CD14-positive monocyte (primary cell): ENCODE measurements at regions not wholly inside any gene's neighbourhood (a gene's known extent, or its start where the extent isn't known, plus 50 kb on each side); places are given as distances from the start of the nearest gene placed in this dataset.

Experiments used
- DNase-seq, 3 donors: peaks; one replicate each; pipeline ENCODE4 v3.0.0-alpha.2; 2011 to 2022
- H2AFZ ChIP-seq: 2 replicates; pipeline ENCODE4 v1.6.0; 2012; ENCODE audit warnings: mild to moderate bottlenecking, low read depth, low read length, inconsistent platforms; ENCODE audit not compliant: insufficient read depth, poor library complexity, severe bottlenecking
- H3K27ac ChIP-seq, 2 donors: 1 replicate in 1 of 2; 2 replicates in 1 of 2; pipeline ENCODE4 v1.5.1; 2012 to 2013; ENCODE audit warnings: low read length in 2 of 2, control low read depth in 1 of 2, inconsistent platforms in 1 of 2, low read depth in 1 of 2, mild to moderate bottlenecking in 1 of 2
- H3K27me3 ChIP-seq, 2 donors: one replicate each; pipeline versions ENCODE4 v1.6.0 to v1.6.1; 2011 to 2013; ENCODE audit warnings: low read length in 2 of 2; ENCODE audit not compliant: control insufficient read depth in 2 of 2, insufficient read depth in 2 of 2
- H3K36me3 ChIP-seq, 2 donors: replicated peaks in 1 of 2; 1 replicate in 1 of 2; 2 replicates in 1 of 2; pipeline versions ENCODE4 v1.5.1 to v1.6.1; 2012 to 2013; ENCODE audit warnings: low read length in 2 of 2, control low read depth in 1 of 2, inconsistent platforms in 1 of 2, mild to moderate bottlenecking in 1 of 2; ENCODE audit not compliant: insufficient read depth in 2 of 2, control insufficient read depth in 1 of 2
- H3K4me1 ChIP-seq, 2 donors: 1 replicate in 1 of 2; 2 replicates in 1 of 2; pipeline versions ENCODE4 v1.5.1 to v1.6.1; 2012 to 2013; ENCODE audit warnings: low read length in 2 of 2, control low read depth in 1 of 2, inconsistent platforms in 1 of 2, mild to moderate bottlenecking in 1 of 2, moderate library complexity in 1 of 2; ENCODE audit not compliant: insufficient read depth in 2 of 2, control insufficient read depth in 1 of 2
- H3K4me2 ChIP-seq: replicated peaks from 2 replicates; pipeline ENCODE3; 2012; ENCODE audit warnings: low read length, moderate library complexity, mild to moderate bottlenecking; ENCODE audit not compliant: poor library complexity, severe bottlenecking; ENCODE audit errors: extremely low read depth
- H3K4me3 ChIP-seq, 3 experiments: fragments of 200-600 bp in 1 of 3; sonication (generic) in 1 of 3; replicated peaks in 1 of 3; 1 replicate in 2 of 3; 2 replicates in 1 of 3; pipeline ENCODE4 v1.5.1; 2011 to 2013; ENCODE audit warnings: low read length in 3 of 3, mild to moderate bottlenecking in 3 of 3, control low read depth in 2 of 3, low read depth in 2 of 3, inconsistent platforms in 1 of 3, moderate library complexity in 1 of 3
- H3K79me2 ChIP-seq: 2 replicates; pipeline ENCODE4 v1.6.0; 2012; ENCODE audit warnings: mild to moderate bottlenecking, control low read depth, inconsistent platforms, low read length, moderate library complexity; ENCODE audit not compliant: insufficient read depth
- H3K9ac ChIP-seq: 2 replicates; pipeline ENCODE4 v1.6.0; 2017; ENCODE audit warnings: low read length, mild to moderate bottlenecking; ENCODE audit not compliant: insufficient read depth, poor library complexity, severe bottlenecking
- H3K9me3 ChIP-seq, 2 donors: replicated peaks in 1 of 2; 1 replicate in 1 of 2; 2 replicates in 1 of 2; pipeline versions ENCODE4 v1.5.1 to v1.6.1; 2012 to 2013; ENCODE audit warnings: low read length in 2 of 2, control low read depth in 1 of 2; ENCODE audit not compliant: control insufficient read depth in 1 of 2, insufficient read depth in 1 of 2
- H4K20me1 ChIP-seq: 2 replicates; pipeline ENCODE4 v1.6.0; 2012; ENCODE audit warnings: mild to moderate bottlenecking, low read length, control low read depth, moderate library complexity; ENCODE audit not compliant: insufficient read depth
- H3K27ac Mint-ChIP-seq, 7 donors: one replicate each; pipeline ENCODE4 v1.8.0; 2020; ENCODE audit warnings: mild to moderate bottlenecking in 7 of 7, mixed read lengths in 7 of 7, moderate library complexity in 6 of 7, inconsistent platforms in 2 of 7
- H3K27me3 Mint-ChIP-seq, 3 donors: one replicate each; pipeline ENCODE4 v1.8.0; 2021 to 2022; ENCODE audit warnings: low read depth in 3 of 3, mild to moderate bottlenecking in 3 of 3, mixed read lengths in 3 of 3, moderate library complexity in 3 of 3, inconsistent platforms in 1 of 3
- H3K36me3 Mint-ChIP-seq, 2 donors: one replicate each; pipeline ENCODE4 v1.8.0; 2020; ENCODE audit warnings: mixed read lengths in 2 of 2, inconsistent platforms in 1 of 2, mild to moderate bottlenecking in 1 of 2
- H3K4me1 Mint-ChIP-seq: one replicate; pipeline ENCODE4 v1.8.0; 2020; ENCODE audit warnings: mild to moderate bottlenecking, mixed read lengths
- H3K4me3 Mint-ChIP-seq, 2 donors: one replicate each; pipeline ENCODE4 v1.8.0; 2020; ENCODE audit warnings: mild to moderate bottlenecking in 2 of 2, mixed read lengths in 2 of 2, moderate library complexity in 1 of 2
- H3K9me3 Mint-ChIP-seq, 7 donors: one replicate each; pipeline ENCODE4 v1.8.0; 2020 to 2022; ENCODE audit warnings: mixed read lengths in 7 of 7, mild to moderate bottlenecking in 6 of 7, moderate library complexity in 6 of 7, inconsistent platforms in 2 of 7
- WGBS: methylation state at CpG from one replicate; pipeline ENCODE4 v1.1.5; 2013; ENCODE audit warnings: missing lambda C conversion rate; ENCODE audit not compliant: insufficient coverage; 5-methylcytosine and 5-hydroxymethylcytosine counted together
- intact Hi-C, 2 donors: fragments of 100-400 bp; cut with micrococcal nuclease; formaldehyde crosslinking; loops; one replicate each; pipeline versions ENCODE4 v1.15.0 to v1.15.1; 2023
- TF ChIP-seq, protein P1 (sequence below): fragments of 200-600 bp; IDR thresholded peaks from one replicate; pipeline ENCODE4 v1.8.0; 2022; ENCODE audit warnings: antibody characterized with exemption, mild to moderate bottlenecking

DNA sequence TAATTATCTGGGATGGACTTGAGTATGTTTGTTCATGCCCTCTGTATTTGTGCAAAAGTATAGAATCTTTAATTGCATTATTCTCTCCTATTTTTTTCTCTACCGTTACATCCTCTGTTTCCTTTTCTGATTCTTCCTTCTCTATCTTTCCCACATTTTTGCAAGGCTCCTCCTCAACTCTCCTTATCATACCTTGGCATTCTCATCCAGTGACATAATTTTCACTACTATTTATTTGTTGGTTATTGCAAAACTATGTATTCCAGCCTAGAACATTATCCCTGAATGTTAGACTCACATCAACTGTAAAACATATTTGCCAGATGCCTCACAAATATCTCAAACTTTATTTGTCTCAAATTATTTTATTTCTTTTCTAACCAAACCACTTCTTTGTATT is 381.9 kb downstream of the COL11A1 start:
- Mint-ChIP-seq H3K27me3 (peaks cover 0 to 2% (median 0%) of the 10 kb centered on the region in 3 donors), H3K27ac (no peak overlapping the region), H3K9me3 (peaks cover 0 to 2% (median 0%) of the 10 kb centered on the region in 7 donors), H3K36me3 (no peaks in the 10 kb centered on the region), H3K4me3 (no peak overlapping the region), H3K4me1 (no peaks in the 10 kb centered on the region)
- no peak for DNase-seq
- Histone ChIP-seq H3K27ac (no peak overlapping the region), H3K4me1 (no peaks in the 10 kb centered on the region), H3K9ac (no peak overlapping the region), H4K20me1 (no peaks in the 10 kb centered on the region), H2AFZ (no peak overlapping the region), H3K4me2 (no peak overlapping the region), H3K4me3 (no peak overlapping the region), H3K79me2 (no peaks in the 10 kb centered on the region), H3K9me3 (no peaks in the 10 kb centered on the region), H3K36me3 (no peaks in the 10 kb centered on the region), H3K27me3 (no peaks in the 10 kb centered on the region)
- intact Hi-C loops, result no loop called here
- WGBS, result no CpG with 5 or more reads among the region's 1 CpG
- TF ChIP-seq, protein P1, sequence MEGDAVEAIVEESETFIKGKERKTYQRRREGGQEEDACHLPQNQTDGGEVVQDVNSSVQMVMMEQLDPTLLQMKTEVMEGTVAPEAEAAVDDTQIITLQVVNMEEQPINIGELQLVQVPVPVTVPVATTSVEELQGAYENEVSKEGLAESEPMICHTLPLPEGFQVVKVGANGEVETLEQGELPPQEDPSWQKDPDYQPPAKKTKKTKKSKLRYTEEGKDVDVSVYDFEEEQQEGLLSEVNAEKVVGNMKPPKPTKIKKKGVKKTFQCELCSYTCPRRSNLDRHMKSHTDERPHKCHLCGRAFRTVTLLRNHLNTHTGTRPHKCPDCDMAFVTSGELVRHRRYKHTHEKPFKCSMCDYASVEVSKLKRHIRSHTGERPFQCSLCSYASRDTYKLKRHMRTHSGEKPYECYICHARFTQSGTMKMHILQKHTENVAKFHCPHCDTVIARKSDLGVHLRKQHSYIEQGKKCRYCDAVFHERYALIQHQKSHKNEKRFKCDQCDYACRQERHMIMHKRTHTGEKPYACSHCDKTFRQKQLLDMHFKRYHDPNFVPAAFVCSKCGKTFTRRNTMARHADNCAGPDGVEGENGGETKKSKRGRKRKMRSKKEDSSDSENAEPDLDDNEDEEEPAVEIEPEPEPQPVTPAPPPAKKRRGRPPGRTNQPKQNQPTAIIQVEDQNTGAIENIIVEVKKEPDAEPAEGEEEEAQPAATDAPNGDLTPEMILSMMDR, result no peak

DNA sequence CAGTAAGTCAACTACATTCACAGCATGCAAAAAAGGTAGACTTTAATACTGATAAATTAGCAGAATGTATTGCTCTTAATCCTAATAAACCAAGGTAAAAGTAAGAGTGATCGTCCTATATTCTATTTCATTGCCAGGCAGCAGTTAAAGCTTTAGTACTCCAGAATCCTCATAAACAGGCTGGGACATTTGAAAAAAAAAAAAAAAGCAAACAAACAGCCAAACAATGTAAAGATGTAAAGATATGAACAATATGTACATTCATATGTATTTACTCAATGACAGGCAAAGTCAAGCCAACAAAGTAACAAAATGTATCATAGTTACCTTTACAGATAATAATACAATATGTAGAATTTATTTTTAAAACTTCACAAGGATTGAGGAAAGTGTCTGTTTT is 383.6 kb downstream of the COL11A1 start:
- DNase-seq, result no peak
- H3K27me3 ChIP-seq, result no peaks in the 10 kb centered on the region
- H4K20me1 ChIP-seq, result no peaks in the 10 kb centered on the region
- no peak overlapping the region for H3K27ac ChIP-seq
- H3K4me2 ChIP-seq, result no peak overlapping the region
- Mint-ChIP-seq H3K9me3 (peaks cover 0 to 2% (median 0%) of the 10 kb centered on the region in 7 donors), H3K27me3 (peaks cover 0 to 2% (median 0%) of the 10 kb centered on the region in 3 donors), H3K27ac (no peak overlapping the region), H3K4me3 (no peak overlapping the region), H3K36me3 (no peaks in the 10 kb centered on the region), H3K4me1 (no peaks in the 10 kb centered on the region)
- TF ChIP-seq, protein P1, result no peak
- H3K9ac ChIP-seq, result no peak overlapping the region
- H3K4me1 ChIP-seq, result no peaks in the 10 kb centered on the region
- H3K4me3 ChIP-seq, result no peak overlapping the region
- no CpG with 5 or more reads among the region's 1 CpG for WGBS
- no peak overlapping the region for H2AFZ ChIP-seq
- intact Hi-C loops, result no loop called here
- H3K36me3 ChIP-seq, result no peaks in the 10 kb centered on the region
- no peaks in the 10 kb centered on the region for H3K79me2 ChIP-seq
- H3K9me3 ChIP-seq, result no peaks in the 10 kb centered on the region
